ENCODE measurements at regions not wholly inside any gene's neighbourhood (a gene's known extent, or its start where the extent isn't known, plus 50 kb on each side); places are given as distances from the start of the nearest gene placed in this dataset.

DNA sequence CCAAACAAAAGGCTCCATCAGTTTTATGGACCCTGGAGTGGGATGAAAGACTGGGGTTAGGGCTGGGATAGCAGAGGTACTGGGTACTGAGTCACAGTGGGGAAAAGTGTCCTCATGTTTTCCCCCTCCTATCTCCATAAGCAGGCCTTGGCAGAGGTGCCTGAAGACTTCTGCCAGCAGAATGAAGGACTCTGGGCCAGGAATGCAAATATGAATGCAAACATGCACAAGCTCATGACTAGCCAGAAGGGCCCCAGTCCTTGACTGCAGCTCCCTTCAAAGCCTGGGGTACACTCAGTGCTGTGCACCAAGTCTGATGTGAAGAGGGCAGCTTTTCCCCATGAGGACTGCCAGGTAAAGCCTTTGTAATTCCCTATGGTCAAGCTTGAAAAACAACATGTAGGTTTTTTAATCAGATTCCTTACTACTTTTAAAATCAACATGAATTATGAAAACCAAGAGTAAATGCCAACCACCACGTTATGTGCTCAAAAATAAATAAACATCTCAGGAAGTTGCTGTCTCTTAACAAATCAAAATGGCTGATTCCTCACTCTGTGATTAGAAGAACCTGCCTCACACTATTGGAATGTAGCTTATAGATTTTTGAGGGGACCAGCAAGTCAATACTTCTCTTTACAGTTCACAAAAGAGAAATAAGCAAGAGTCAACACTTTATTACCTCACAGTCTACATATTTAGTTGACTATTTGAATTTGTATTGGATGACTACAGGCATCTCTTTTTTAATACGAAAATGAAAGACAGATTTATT lies 1512.0 kb downstream of the ARAP2 start:
- H3K4me1 ChIP-seq (ENCODE audit: insufficient read depth) = no peaks in the 10 kb centered on the region
- no peaks in the 10 kb centered on the region for H3F3A ChIP-seq (ENCODE audit: insufficient read depth)
- H3K27me3 ChIP-seq (replicated peaks; ENCODE audit: insufficient read depth) = no peaks in the 10 kb centered on the region
- no peaks in the 10 kb centered on the region for H4K20me1 ChIP-seq (ENCODE audit: insufficient read depth)
- in situ Hi-C loops (cut with MboI) = no loop called here
- no peaks in the 10 kb centered on the region for H3K9me2 ChIP-seq (ENCODE audit: insufficient read depth)
- no peak overlapping the region for H3K9ac ChIP-seq
- H2AFZ ChIP-seq = no peak overlapping the region
- H3K4me2 ChIP-seq (ENCODE audit: unreplicated experiment) = no peak overlapping the region
- DNase-seq = no peak
- no peak overlapping the region for H3K27ac ChIP-seq
- H3K9me3 ChIP-seq (ENCODE audit: low read depth) = no peaks in the 10 kb centered on the region
- 6% methylated on average over 2 of the region's 2 CpGs for WGBS, 2 experiments (ENCODE audit: low coverage in 1 of 2, low lambda C conversion rate in 2 of 2, missing lambda C conversion rate in 2 of 2)
- no peak for TF ChIP-seq EZH2 (IDR thresholded peaks at IDR 0.05; ENCODE audit: insufficient read depth, poor library complexity, severe bottlenecking)
- TF ChIP-seq EZH2phosphoT487 (IDR thresholded peaks at IDR 0.05; ENCODE audit: insufficient read depth, low read depth) = no peak
- no peaks in the 10 kb centered on the region for H3K79me2 ChIP-seq (ENCODE audit: insufficient read depth)
- no peaks in the 10 kb centered on the region for H3K36me3 ChIP-seq (ENCODE audit: low read depth)
- H3K4me3 ChIP-seq = no peak overlapping the region

DNA sequence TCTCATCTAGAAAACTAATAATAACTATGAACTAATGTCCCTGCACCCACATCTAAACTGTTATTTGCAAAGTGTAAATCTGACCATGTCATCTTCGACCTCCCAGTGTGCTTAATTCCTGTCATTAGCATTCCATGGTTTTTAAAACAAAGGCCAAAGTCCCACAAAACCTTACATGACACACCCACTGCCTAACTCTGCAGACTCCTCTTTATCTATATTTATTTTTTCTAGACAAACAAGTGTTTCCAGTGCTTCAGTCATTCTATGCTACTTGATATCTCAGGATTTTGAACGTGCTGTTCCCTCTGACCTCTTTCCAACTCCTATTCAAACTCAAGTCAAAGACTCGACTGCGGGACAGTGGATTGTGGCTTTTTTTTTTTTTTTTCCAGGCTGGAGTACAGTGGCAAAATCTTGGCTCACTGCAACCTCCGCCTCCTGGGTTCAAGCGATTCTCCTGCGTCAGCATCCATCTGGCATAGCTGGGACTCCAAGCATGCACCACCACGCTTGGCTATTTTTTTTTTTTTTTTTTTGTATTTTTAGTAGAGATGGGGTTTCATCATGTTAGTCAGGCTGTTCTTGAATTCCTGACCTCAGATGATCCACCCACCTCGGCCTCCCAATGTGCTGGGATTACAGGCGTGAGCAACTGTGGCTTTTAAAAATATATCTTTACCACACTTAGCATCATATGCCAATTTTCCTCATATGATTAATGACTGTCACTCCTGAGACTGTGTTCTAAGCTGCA lies 1511.0 kb downstream of the ARAP2 start:
- Histone ChIP-seq H3K9me2 (ENCODE audit: insufficient read depth) (no peaks in the 10 kb centered on the region), H4K20me1 (ENCODE audit: insufficient read depth) (no peaks in the 10 kb centered on the region), H3K4me2 (ENCODE audit: unreplicated experiment) (no peak overlapping the region), H3K79me2 (ENCODE audit: insufficient read depth) (no peaks in the 10 kb centered on the region), H3K4me3 (no peak overlapping the region), H2AFZ (no peak overlapping the region), H3K9ac (no peak overlapping the region), H3K36me3 (ENCODE audit: low read depth) (no peaks in the 10 kb centered on the region), H3K4me1 (ENCODE audit: insufficient read depth) (no peaks in the 10 kb centered on the region), H3K27me3 (replicated peaks; ENCODE audit: insufficient read depth) (no peaks in the 10 kb centered on the region), H3K27ac (no peak overlapping the region), H3K9me3 (ENCODE audit: low read depth) (no peaks in the 10 kb centered on the region), H3F3A (ENCODE audit: insufficient read depth) (no peaks in the 10 kb centered on the region)
- WGBS, 2 experiments (ENCODE audit: low coverage in 1 of 2, low lambda C conversion rate in 2 of 2, missing lambda C conversion rate in 2 of 2) = 38 to 49% methylated on average over 10 of the region's 10 CpGs
- in situ Hi-C loops (cut with MboI) = no loop called here
- TF ChIP-seq EZH2 (IDR thresholded peaks at IDR 0.05; ENCODE audit: insufficient read depth, poor library complexity, severe bottlenecking) (no peak), EZH2phosphoT487 (IDR thresholded peaks at IDR 0.05; ENCODE audit: insufficient read depth, low read depth) (no peak)
- no peak for DNase-seq

DNA sequence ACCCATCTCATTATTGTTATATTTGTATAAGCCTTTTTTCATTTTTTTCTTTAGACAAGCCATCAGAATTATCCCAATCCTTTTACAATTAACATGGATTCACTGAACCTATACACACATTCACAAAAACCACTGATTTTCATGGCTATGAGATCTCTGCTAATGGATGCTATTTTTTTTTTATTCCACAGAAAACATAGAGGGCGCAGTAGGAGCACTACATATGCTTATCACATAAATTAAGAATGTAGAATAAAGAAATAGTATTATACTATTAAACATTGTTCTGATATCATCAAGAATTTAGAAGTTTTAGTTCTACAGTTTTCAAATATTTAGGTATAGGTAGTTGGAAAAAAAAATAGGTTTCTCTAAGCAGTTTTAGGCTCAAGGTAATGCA lies 1477.4 kb downstream of the ARAP2 start:
- no peaks in the 10 kb centered on the region for H4K20me1 ChIP-seq (ENCODE audit: insufficient read depth)
- H3K36me3 ChIP-seq (ENCODE audit: low read depth) = no peaks in the 10 kb centered on the region
- no peak overlapping the region for H3K9ac ChIP-seq
- H3K79me2 ChIP-seq (ENCODE audit: insufficient read depth) = no peaks in the 10 kb centered on the region
- no peak overlapping the region for H2AFZ ChIP-seq
- no peaks in the 10 kb centered on the region for H3K27me3 ChIP-seq (replicated peaks; ENCODE audit: insufficient read depth)
- no peaks in the 10 kb centered on the region for H3F3A ChIP-seq (ENCODE audit: insufficient read depth)
- H3K9me3 ChIP-seq (ENCODE audit: low read depth) = no peaks in the 10 kb centered on the region
- TF ChIP-seq EZH2phosphoT487 (IDR thresholded peaks at IDR 0.05; ENCODE audit: insufficient read depth, low read depth) (no peak), EZH2 (IDR thresholded peaks at IDR 0.05; ENCODE audit: insufficient read depth, poor library complexity, severe bottlenecking) (no peak)
- H3K27ac ChIP-seq = no peak overlapping the region
- no peak overlapping the region for H3K4me3 ChIP-seq
- no peaks in the 10 kb centered on the region for H3K9me2 ChIP-seq (ENCODE audit: insufficient read depth)
- H3K4me2 ChIP-seq (ENCODE audit: unreplicated experiment) = no peak overlapping the region
- 23 to 24% methylated on average over 1 of the region's 1 CpG for WGBS, 2 experiments (ENCODE audit: low coverage in 1 of 2, low lambda C conversion rate in 2 of 2, missing lambda C conversion rate in 2 of 2)
- in situ Hi-C loops (cut with MboI) = no loop called here
- no peaks in the 10 kb centered on the region for H3K4me1 ChIP-seq (ENCODE audit: insufficient read depth)
- DNase-seq = no peak

DNA sequence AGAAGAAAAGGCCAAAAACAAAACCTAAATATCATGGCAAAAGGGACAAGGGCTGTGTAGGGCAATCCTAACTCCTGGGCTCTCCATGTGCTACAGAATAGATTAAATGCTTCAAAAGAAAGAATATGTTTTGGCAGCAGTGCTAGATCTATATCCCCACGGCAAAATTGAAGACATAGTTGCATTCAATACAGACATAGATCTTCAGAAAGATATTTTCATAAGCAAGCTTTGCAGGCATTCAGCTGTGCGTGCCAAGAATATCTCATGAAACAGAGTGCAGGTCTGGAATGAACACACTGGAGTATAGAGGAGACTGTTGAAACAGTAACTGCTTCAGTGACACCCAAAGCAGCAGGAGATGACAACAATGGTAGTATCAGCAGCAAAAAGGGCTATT lies 1476.9 kb downstream of the ARAP2 start:
- Histone ChIP-seq H2AFZ (no peak overlapping the region), H3K27me3 (replicated peaks; ENCODE audit: insufficient read depth) (no peaks in the 10 kb centered on the region), H3K79me2 (ENCODE audit: insufficient read depth) (no peaks in the 10 kb centered on the region), H3K4me1 (ENCODE audit: insufficient read depth) (no peaks in the 10 kb centered on the region), H3K4me3 (no peak overlapping the region), H4K20me1 (ENCODE audit: insufficient read depth) (no peaks in the 10 kb centered on the region), H3K4me2 (ENCODE audit: unreplicated experiment) (no peak overlapping the region), H3K27ac (no peak overlapping the region), H3K9ac (no peak overlapping the region), H3K9me2 (ENCODE audit: insufficient read depth) (no peaks in the 10 kb centered on the region), H3K36me3 (ENCODE audit: low read depth) (no peaks in the 10 kb centered on the region), H3F3A (ENCODE audit: insufficient read depth) (no peaks in the 10 kb centered on the region), H3K9me3 (ENCODE audit: low read depth) (no peaks in the 10 kb centered on the region)
- DNase-seq = no peak
- TF ChIP-seq EZH2phosphoT487 (IDR thresholded peaks at IDR 0.05; ENCODE audit: insufficient read depth, low read depth) = no peak
- no peak for TF ChIP-seq EZH2 (IDR thresholded peaks at IDR 0.05; ENCODE audit: insufficient read depth, poor library complexity, severe bottlenecking)
- in situ Hi-C loops (cut with MboI) = no loop called here
- WGBS, 2 experiments (ENCODE audit: low coverage in 1 of 2, low lambda C conversion rate in 2 of 2, missing lambda C conversion rate in 2 of 2) = 11 to 21% methylated on average over 2 of the region's 2 CpGs
